ENCODE measurements at regions not wholly inside any gene's neighbourhood (a gene's known extent, or its start where the extent isn't known, plus 50 kb on each side); places are given as distances from the start of the nearest gene placed in this dataset.
"Not testable (repeated sequence)": the region's sequence is repeated elsewhere in the genome, so short reads cannot be mapped to it uniquely, and the experiment has no call there.

- DNase-seq, result no peak
These were observed 563.3 kb upstream of the POM121L12 start for GRCh38 chr7:52472006-52472620.

DNA sequence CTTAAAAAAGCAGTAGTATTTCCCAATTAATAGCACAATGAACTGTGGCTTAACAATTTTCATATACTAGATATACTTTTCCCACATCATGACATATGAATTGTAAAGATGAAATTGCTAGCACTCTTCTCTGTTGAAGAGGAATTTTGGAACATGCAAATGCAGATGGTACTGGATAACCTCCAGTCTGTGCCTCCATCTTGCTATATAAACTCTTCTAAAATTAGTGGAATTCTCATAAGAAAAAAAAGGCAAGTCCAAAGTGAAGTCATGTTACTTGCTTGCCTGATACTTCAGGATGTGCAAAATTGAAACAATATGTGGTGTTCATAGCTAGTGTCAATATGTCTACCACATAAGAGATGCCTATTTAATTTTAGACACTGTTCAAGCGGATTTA lies 570.2 kb upstream of the POM121L12 start:
- DNase-seq, result no peak

DNA sequence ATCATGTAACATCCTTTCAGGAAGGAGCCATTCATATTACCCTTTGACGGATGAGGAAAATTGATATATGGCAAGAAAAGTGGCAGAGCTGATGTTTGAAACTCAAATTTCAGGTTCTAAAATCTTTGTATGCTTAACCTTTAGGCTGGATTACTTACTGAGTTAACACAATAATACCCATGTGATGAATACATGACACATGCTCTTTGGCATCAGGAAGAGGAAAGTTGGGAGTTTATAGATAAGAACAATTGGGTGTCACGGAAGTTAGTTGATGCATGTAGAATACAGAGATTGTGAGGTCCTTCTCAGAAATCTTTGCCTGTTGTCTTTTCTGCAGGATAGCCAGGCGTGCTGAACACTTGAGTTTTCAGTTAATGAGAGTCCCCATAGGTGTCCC lies 572.1 kb upstream of the POM121L12 start:
- no peak for DNase-seq

DNA sequence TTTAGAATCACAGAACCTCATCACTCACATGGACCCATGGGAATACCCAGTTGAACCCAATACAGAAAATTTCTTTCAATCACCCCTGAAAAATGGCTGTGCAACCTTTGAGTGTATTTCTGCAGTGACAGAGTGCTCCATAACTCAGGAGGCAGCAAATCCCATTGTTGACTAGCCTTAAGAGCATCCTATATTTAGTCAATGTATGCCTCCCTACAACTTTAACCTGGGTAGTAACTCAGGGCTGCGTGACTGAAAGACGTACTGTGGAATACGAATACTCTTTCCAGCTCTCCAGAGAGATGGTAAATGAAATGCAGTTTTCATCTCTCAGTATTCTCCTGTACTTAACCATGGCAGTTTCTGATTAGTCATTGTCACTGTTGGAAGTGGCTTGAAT lies 573.0 kb upstream of the POM121L12 start:
- no peak for DNase-seq

DNA sequence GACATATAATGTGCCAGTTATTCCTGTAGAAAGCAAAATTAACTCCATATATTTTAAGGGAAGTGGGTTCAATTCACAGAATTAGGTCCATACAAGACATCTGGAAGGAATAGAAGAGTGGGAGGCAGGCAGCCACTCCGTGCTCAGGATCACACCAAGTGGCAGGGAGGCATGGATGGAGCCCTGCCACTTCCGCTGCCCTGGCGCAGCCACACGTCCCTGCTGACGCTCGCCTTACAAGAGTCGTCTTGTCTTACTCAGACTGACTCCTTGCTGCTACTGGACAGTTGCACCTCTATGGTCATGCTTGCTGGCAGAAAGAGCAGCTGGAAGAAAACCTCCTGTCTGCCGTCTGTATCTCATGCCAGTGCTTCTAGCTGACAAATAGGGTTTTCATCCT lies 579.9 kb upstream of the POM121L12 start:
- no peak for DNase-seq

- no peak for DNase-seq
These were observed 584.6 kb upstream of the POM121L12 start for GRCh38 chr7:52450816-52451215.

DNA sequence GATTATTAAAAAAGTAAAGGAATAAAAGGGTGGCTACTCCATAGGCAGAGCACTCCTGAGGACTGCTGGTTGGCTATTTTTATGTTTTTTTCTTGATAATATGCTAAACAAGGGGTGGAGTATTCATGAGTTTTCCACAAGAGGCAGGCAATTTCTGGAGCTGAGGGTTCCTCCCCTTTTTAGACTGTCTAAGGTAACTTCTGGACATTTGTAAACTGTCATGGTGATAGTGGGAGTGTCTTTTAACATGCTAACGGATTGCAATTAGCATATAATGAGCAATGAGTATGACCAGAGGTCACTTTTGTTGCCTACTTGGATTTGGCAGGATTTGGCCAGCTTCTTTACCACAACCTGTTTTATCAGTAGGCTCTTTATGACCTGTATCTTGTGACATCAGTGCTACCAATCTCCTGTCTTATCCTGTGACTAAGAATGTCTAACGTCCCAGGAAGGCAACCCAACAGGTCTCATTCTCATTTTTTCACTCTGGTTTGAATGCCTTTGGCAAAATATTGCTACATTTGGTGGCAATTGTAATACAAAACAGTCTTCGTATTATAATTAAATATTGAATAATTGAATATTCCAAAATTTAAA lies 587.8 kb upstream of the POM121L12 start:
- no peak for DNase-seq

- no peak for DNase-seq
These were observed 599.2 kb upstream of the POM121L12 start for GRCh38 chr7:52436278-52436677.

DNA sequence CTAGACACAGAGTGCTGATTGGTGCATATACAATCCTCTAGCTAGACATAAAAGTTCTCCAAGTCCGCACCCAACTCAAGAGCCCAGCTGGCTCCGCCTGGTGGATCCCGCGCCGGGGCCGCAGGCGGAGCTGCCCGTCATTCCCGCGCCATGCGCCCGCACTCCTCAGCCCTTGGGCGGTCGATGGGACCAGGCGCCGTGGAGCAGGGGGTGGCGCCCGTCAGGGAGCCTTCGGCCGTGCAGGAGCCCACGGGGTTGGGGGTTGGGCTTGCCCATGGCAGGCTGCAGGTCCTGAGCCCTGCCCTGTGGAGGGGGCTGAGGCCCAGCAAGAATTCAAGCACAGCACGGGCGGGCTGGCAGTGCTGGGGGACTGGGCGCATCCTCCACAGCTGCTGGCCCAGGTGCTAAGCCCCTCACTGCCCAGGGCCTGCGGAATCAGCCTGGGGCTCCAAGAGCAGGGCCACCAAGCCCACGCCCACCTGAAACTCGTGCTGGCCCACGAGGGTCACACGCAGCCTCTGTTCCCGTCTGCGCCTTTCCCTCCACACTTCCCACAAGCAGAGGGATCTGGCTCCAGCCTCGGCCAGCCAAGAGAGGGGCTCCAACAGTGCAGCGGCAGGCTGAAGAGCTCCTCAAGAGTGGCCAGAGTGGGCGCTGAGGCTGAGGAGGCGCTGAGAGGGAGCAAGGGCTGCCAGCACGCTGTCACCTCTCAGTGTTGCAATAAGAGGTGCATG lies 604.2 kb upstream of the POM121L12 start:
- DNase-seq, result no peak

DNA sequence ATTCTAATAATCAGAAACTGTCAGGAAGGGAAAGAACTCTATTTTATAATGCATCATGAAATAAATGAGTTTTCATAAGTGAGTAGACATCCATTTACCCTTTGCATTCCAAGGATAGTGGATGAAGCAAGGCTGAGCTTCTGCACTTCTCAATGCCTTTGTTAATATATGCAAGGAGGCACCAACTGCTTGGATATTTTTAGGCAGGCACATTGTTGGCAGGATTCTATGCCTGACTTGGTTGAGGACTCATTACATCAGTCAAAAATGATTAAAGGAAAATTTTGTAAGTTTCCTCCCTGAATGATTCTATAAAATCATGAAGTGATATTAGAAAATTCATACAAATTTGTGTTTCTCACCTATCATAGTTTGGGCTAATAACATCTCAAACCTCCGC lies 612.2 kb upstream of the POM121L12 start:
- no peak for DNase-seq

DNA sequence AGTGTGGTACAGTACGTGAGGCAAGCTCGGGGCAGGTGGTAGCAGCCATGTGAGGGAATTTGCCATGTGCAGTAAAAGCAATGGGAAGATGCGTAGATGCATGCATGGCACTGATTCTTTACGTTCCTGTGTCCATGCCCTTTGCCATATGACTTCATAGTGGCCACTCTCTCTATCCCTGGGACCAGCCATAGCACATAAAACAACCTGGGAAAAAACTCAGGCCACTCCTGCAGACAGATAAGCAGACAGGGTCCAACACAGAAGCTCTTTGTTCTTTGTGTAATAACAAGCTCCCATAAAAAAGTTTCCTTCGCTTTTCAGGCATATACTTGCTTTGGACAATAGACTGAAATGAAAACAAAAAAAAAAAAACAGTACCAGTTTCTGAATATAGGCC lies 622.4 kb upstream of the POM121L12 start:
- DNase-seq, result no peak

- no peak for DNase-seq
These were observed 625.4 kb upstream of the POM121L12 start for GRCh38 chr7:52410032-52410431.

- no peak for DNase-seq
These were observed 628.6 kb upstream of the POM121L12 start for GRCh38 chr7:52406808-52407207.

DNA sequence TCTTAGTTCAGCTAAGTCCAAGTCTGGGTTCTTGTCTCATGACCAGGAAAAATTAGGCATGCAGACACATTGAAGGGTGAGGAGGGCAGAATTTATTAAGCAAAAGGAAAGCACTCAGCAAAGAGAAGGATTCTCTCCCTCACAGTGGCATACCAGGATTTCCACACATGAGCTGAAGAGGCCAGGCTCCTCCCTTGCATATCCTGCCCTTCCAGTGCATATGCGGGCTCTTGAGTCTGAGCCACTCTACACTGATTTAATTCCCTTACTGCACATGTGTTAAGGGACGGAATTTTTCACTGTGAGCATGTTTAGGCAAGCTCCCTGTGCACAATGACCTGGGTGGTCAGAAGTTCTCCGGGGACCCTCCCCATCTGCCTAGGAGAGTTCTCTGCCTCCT lies 652.7 kb upstream of the POM121L12 start:
- no peak for DNase-seq

GRCh38 chr7:52369922-52370321 lies 665.5 kb upstream of the POM121L12 start:
- DNase-seq, result no peak

DNA sequence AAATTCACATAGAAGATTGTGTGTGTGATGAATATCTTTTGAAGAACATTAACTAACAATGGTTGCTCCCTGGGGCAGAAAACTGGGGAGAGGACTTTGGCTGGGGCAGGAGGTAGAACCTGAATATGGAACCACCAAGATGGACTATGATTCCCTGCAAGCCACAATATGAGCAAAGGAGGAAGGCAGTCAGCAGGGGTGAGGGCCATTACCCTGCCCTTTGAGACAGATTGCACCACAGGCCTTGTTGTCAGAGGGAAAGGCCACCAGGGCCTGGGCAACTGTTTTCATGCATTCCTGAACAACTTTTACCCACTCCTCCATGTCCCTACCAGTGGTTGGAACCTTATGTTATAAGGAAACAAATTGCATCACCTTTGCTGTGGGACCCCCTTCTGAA lies 670.1 kb upstream of the POM121L12 start:
- DNase-seq, result no peak

GRCh38 chr7:52362521-52362920 lies 672.9 kb upstream of the POM121L12 start:
- DNase-seq, result no peak

GRCh38 chr7:52360541-52360940 lies 674.9 kb upstream of the POM121L12 start:
- no peak for DNase-seq

DNA sequence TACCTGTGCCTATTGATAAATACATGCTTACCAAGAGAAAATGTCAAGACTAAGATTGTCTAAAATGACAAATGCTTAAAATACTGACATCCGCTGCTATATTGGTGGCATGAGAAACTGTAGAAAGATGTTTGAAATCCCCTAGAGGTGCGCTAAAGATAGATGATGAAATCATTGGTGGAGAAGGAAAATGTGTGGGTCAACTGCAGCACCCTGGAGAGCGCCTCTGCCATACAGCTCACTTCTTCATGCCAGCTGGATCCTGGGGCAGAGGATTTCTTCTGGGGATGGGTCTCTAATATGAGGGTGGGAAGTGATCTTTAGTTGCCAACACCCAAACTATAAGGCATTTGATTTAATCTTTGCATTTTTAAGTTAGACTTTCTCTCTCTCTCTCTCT lies 680.4 kb upstream of the POM121L12 start:
- DNase-seq, result no peak

GRCh38 chr7:52352013-52352981 lies 683.1 kb upstream of the POM121L12 start:
- DNase-seq, result no peak

DNA sequence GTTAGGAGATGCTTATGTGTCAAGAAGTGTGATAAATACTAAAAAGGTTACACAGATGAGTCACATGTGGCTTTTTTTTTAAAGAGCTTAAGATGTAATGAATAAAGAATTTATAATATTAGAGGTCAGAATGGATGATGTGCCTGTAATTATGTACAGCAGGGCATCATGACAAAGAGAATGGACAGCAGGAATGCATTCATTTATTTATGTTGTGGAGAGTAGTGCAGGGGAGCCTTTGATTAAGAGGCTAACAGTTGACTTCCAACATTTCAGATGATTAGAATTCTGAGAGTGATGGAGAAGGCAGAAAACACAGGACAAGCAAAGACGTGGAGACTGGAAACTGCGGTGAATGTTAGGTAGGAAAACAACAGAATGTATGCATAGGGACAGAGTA lies 691.4 kb upstream of the POM121L12 start:
- no peak for DNase-seq

DNA sequence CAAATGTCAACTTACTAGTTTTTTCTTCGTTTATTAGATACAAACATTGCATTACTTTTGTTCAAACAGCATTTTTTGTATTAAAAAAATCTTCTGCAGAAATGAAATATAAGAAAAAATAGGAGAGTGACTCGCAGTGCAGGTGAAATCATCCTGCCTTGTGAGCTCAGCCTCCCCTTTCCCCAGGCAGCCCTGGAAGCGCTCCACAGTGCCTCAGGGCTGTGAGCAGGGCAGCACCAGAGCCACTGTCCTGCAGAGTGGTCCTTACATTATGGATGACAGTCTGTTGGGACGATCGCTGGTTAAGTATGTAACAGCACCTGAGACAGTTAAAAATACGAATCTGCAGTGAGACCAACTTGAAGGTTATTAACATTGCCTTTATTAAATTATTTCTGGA lies 695.4 kb upstream of the POM121L12 start:
- DNase-seq, result no peak

DNA sequence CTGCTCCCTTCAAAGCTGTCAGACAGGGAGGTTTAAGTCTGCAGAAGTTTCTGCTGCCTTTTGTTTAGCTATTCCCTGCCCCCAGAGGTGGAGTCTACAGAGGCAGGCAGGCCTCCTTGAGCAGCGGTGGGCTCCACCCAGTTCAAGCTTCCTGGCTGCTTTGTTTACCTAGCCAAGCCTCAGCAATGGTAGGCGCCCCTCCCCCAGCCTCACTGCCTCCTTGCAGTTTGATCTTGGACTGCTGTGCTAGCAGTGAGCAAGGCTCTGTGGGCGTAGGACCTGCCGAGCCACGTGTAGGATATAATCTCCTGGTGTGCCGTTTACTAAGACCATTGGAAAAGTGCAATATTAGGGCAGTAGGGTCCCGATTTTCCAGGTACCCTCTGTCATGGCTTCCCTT lies 707.1 kb upstream of the POM121L12 start:
- not testable (repeated sequence) for DNase-seq

Data from NCI-H1930 (cell line).